Hindlimb muscle (tissue), 1 donor: ENCODE measurements at regions not wholly inside any gene's neighbourhood (a gene's known extent, or its start where the extent isn't known, plus 50 kb on each side); places are given as distances from the start of the nearest gene placed in this dataset.
"Not testable (repeated sequence)": the region's sequence is repeated elsewhere in the genome, so short reads cannot be mapped to it uniquely, and the experiment has no call there.

ENCODE experiments used
- DNase-seq: peaks from one replicate; pipeline ENCODE4 v3.0.0-alpha.2; 2013

DNA sequence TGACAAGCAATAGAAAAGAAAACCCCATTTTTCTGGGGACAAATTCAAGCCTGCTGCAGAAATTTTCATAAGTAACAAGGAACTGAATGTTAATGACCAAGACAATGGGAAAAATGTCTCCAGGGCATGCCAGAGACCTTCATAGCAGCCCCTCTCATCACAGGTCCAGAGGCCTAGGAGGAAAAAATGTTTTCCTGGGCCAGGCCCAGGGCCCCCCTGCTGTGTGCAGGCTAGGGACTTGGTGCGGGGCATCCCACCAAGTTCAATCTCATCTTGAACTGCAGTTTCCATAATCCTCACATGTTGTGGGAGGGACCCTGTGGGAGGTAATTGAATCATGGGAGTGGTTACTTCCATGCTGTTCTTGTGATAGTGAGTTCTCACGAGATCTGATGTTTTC lies 211.5 kb upstream of the GRIA3 start:
- no peak for DNase-seq

DNA sequence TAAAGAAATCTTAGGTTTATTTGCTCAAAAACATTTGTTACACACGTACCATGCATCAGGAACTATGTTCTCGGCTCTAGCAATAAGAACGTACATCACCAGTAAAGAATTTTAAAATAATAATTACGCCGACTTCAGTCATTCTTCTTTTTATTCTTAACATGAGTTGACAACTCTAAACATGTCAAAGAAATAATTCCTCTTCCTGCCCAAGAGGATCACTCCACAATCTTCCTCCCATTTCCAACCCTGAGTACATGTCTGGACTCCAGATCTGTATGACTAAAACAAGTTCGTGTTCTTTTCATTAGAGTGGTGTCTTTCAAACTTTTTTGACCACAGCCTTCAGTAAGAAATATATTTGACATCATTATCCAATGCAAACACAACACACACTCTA lies 201.6 kb upstream of the GRIA3 start:
- no peak for DNase-seq

DNA sequence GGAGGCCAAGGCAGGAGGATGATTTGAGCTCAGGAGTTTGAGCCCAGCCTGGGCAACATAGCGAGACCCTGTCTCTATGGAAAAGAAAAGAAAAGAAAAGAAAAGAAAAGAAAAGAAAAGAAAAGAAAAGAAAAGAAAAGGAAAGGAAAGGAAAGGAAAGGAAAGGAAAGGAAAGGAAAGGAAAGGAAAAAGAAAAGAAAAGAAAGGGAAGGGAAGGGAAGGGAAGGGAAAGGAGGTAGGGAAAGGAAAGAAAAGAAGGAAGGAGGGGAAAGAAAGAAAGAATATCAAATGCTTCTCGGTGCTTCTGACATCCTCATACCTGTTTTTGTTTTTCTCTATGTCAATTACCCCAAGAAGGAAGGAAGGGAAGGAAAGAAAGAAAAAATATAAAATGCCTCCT lies 181.2 kb upstream of the GRIA3 start:
- DNase-seq = not testable (repeated sequence)

DNA sequence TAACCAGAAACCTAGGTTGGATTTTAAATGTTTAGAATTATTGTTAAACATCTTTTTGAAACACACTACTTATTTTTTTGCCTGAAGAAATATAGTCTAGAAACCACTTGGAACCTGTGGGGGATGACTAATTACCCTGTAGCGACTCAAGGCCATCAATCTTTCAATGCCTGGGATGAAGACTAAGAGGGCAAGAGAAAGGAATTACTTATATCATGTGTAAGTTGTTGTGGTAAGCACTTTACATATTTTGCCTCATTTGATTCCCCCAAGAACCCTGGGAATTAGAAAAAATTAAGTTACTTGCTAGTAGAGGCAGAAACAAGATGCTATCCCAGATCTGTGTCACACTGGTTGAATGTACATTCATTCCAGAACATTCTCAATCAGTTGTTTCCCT lies 170.9 kb upstream of the GRIA3 start:
- DNase-seq = no peak

DNA sequence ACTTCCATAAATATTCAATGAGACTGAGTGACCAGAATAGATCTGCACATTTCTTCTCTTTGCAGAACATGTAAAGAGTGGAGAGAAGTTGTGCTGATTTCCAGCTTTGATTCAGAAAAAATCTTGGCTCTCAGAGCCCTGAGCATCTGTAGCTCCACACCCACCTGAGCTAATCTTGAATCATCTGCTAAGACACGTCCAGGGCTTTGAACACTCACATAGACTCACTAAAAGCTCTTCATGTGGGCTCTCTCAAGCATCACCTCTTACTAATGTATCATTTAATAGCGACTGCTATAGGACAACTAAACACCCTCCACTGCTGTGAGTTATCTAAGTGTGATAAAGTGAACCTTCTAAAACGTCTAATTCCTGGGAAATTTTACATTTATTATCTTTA lies 147.7 kb upstream of the GRIA3 start:
- DNase-seq = no peak

DNA sequence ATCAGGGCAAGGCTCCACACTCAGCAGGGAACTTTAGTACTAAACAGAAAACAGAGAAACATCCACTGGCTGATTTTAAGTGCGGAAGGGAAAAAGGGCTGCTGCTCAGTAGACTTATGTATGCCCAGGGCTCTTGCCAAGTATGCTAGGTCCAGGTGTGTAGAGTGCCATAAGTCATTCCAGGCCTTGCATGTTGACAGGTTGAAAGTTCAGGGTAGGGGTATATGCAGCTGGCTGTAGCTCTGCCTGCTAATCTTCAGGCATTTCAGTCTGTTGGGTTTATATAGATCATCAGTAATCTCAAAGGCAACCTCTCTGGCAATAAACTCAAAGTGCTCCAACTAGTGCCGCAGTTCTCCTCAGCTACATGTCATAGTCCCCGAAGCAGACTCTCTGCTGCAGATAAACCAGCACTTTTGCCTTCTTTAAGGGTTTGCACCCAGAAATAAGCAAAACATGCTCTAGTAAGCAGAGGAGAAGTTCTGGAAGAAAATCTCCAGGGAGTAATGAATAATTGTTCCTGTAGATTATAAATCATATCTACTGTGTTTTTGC lies 134.9 kb upstream of the GRIA3 start:
- peak; percentile 11 for DNase-seq

DNA sequence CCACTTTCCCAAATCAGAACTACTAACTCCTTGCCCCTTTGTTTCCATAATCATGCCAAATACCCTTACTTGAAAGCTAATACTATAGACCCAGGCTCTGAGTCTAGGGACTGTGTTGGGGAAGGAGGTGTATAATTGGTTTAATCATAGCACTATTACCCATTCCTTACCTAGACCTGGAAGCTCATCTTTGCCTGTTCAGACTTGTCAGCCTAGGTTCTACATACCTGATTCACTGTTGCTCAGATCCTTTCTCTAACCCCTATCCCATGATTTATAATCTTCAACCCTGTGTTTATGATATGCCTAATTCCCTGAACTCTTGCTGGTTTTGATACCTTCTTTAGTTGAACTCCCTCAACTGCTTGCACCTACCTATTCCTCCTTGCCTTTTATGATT lies 123.1 kb upstream of the GRIA3 start:
- DNase-seq = no peak

DNA sequence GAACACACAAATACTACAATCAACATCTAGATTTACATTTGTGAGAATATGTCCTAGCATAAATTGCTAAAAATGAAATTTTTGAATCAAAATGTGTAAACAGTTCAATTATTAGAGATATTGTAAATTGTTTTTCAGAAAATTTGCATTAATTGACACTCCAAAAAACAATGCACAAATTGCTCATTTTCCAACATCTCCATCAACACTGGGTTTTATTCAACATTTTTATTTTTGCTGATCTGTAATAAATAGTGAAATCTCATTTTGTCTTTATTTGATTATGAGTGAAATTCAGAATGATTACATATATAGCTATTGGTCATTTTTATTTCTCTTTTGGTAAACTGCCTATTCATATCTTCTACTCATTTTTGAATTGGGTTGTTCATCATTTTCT lies 120.0 kb upstream of the GRIA3 start:
- no peak for DNase-seq

DNA sequence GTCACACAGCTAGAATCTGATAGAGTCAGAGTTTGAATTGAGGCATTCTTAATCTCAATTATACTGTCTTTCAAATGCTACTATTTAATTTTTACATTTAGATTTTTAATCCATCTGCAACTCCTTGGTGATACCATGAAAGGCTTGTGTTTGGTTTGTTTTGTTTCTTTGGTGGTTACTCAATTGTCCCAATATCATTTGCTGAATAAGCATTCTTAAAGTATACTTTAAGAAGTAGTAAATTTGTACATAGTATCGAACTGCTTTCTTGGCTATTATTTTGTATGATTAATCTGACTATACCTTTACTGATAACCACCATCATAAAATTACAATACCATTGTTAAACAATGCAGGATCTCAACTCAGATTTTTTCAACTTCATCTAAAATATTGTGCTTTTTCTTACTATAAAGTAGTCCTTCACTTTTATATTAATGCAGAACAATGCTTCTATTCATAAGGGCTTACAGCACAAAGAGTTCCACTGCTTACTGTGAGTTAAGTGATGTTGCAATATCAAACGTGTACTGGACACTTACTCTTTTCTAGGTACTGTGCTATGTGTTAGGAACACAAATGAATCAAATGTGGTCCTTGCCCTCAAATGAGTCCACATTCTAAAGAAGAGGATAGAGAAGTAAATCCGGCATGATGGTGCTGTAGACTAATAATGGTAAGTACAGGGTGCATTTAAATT lies 111.2 kb upstream of the GRIA3 start:
- DNase-seq = no peak

DNA sequence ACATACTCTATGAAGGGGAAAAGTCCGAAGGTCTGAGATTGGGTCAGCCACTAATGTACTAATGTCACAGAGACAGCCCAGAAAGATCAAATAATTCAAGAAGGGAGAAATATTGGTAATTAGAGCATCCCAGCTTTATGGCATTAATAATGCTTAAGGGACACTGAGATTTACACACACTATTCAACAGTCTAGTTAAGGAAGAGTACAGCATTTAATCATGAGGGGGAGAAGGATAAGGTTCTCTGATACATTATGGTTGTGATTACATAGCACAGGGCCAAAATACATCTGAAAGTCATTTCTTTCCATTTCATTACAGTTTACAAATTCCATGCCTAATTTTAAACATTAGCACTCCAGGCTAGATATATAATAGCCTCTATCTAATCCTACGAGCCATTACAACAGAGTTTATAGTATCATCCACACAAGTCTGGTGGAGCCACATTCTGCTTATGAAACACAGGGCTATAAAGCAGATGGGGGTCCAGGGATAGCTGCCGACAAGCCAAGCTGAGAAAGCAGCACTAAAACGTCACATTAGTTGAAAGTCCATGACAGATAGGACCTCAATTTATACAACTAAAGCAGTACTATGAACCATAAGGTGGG lies 108.0 kb upstream of the GRIA3 start:
- DNase-seq = no peak

DNA sequence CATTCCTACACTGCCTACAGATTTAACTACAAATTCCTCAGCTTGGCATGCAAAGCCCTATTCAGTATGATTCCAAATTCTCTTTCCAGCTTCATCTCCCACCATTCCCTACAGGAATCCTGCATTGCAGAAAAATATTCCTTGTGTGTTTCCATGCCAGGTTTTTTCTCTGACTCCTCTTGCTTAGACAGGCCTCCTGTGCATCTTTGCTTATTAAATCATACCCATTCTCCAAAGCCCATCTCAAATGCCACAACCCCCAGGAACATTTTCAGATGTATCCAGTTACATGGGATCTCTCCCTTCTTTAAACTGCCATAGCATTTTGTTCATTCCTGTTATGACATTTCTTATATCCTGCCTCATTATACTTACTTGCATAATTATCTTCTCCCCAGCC lies 106.4 kb upstream of the GRIA3 start:
- no peak for DNase-seq

DNA sequence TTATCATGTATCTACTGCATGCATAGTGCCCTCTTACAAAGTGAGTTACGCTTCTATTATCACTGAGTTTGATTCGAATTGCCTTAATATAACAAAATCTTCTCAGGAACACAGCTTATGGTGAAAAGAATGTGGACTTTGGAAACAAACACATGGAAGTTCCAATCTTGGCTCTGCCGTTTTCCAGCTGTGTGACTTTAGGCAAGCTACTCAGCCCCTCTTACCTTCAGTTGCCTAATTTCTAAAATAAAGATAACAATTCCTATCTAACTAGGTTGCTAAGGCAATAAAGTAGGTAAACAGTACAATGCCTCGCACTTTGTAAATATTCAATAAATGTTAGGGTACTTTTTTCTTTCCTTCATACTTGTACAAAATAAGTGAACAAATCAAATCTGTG lies 104.0 kb upstream of the GRIA3 start:
- DNase-seq = no peak

DNA sequence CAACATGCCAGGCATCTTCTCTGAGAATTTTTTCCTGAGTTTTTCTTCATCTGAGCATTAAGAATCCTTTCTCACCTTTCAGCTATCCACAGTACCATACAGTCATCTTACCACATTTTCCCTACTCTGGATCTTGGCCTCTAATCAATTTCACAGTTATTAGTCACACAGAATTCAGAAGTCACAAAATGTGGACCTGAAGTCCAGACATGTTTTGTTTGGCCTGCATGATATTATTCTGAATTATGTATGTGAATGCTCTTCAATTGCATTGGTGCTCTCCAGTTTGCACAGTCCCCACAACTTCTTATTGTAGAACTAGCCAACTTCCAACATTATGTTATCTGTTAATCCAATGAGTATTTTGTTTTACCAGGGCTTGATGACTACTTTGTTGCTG lies 102.3 kb upstream of the GRIA3 start:
- DNase-seq = no peak

DNA sequence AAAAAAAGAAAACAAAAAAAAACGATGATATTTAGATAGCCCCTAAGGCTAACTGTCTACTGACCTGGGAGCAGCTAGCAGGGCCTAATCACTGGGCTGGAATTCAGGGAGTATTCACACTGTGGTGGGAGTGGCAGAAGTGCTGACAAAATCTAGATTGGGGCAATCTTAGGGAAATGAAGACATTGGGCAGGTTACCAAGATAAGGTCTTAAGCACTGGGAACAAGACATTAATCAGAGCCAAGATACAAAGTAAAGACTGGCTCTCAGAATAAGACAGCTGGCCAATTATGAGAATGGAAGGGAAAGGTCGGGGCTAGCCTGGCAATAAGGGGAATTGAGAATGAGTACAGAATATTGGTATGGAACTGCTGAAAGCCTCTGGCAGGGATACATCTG lies 100.2 kb upstream of the GRIA3 start:
- no peak for DNase-seq

DNA sequence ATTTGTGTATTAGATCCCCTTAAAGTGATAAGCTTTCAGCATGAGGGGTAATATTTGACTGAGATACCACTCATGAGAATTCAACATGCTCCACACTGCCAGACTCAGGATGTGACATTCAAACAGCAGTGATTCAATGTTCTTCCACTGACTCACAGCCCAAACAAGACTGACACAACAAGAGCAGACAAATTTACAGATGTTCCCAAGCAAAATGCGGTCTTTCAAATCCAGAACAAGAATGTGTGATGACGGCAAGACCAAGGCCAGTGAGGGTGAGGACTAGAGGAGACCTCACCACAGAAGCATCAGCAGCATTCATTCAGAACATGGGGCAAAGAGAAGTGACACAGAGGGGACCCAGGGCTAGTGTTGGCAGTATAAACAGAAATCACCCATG lies 99.3 kb upstream of the GRIA3 start:
- DNase-seq = no peak

DNA sequence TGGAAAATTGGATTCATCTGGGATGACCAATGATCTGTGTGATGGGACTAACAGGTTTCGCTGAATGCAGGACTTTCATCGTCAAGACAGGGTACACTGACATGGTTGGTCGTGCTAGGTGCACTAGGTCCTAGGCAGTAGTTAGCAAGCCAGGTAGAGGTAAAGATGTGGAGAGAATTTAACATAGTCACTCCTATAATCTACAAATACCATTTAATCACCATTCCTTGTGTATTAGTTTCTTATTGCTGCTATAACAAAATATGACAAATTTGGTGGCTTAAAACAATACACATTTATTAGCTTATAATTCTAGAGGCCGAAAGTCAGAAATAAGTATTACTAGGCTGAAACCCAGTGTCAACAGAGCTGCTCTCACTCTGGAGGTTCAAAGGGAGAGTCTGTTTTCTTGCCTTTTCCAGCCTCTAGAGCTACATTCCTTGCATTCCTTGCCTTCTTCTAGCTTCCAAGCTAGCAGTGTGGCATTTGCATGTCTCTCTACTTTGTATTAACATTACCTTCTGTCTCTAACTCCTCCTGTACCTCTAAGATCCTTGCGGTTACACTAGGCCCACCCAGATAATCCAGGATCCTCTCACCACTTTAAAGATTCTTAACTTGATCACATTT lies 98.7 kb upstream of the GRIA3 start:
- DNase-seq = no peak

DNA sequence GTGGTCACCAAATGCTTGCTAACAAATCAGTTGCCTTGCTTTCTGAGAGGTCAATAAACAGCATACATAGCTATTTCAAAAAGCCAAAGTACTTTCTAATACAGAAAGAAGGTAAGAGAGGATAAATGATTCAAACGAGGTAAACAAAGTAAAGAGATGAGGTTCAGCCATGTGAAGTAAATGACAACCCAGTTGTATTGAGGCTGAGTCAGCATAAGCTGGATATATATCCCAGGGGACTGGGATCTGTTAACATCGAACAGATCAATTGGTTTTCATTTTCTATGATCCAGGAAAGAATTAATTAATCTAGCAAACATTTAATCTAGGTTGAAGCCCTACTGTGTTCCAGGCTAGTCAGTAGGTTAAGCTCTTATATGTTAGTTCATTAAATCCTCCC lies 97.3 kb upstream of the GRIA3 start:
- DNase-seq = no peak

DNA sequence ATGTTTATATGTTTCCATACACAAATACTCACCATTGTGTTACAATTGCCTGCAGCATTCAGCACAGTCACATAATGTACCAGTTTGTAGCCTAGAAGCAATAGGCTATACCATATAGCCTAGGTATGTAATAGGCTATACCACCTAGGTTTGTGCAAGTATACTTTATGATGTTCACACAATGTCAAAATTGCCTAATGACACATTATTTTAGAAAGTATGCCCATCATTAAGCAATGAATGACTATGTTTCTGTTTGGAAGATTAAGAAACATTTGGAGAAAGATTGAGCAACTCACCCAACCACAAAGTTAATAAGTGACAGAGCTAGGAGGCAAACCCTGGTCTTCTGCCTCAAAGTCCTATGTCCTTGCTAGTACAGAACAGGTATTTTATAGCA lies 96.8 kb upstream of the GRIA3 start:
- DNase-seq = no peak

DNA sequence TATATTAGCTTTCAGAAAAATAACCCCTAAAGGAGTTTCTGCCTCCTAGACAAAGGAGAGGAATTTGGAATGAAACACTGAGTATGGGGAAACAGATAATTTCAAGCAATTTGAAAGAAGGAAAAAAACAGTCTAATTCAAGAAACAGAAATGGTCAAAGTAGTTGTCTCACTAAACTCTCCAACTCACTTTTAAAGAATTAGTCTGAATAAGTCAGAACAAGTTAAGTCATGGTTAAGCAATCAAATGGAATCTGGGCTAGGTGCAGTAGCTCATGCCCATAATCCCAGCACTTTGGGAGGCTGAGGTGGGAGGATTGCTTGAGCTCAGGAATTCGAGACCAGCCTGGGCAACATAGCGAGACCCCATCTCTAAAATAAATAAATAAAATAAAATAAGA lies 95.7 kb upstream of the GRIA3 start:
- DNase-seq = no peak

DNA sequence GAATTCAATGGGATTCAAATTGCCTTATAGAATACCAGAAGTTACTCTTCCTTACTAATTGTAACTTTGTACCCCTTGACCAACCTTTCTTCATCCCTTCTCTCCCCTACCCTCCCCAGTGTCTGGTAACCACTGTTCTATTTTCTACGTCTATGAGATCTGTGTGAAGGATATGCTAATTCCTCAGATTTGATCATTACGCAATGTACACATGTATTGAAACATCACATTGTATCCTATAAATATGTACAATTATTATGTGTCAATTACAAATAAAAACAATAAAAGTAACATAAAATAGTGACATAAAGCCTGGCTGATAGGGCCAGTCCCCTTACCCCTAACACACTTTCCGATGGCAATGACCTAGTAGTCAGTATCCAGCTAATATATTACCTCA lies 95.1 kb upstream of the GRIA3 start:
- no peak for DNase-seq

DNA sequence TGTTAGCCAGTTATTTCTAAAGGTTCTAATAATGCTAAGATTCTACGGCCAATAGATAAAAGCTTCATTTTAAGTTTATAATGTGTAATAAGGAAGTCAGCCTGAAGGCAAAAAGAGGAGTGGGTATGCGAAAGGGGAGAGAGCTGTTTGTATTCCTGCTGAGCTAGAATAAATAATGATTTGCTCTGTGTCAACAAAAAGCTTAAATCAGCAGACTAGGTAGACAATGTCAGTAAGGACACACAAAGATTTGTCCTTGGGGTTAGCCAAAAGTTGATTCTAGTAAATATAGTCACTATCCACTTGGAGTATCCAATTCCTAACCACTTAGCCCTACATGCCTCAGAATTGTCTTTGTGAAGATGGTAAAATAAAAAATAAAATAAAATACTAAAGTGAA lies 90.3 kb upstream of the GRIA3 start:
- no peak for DNase-seq

DNA sequence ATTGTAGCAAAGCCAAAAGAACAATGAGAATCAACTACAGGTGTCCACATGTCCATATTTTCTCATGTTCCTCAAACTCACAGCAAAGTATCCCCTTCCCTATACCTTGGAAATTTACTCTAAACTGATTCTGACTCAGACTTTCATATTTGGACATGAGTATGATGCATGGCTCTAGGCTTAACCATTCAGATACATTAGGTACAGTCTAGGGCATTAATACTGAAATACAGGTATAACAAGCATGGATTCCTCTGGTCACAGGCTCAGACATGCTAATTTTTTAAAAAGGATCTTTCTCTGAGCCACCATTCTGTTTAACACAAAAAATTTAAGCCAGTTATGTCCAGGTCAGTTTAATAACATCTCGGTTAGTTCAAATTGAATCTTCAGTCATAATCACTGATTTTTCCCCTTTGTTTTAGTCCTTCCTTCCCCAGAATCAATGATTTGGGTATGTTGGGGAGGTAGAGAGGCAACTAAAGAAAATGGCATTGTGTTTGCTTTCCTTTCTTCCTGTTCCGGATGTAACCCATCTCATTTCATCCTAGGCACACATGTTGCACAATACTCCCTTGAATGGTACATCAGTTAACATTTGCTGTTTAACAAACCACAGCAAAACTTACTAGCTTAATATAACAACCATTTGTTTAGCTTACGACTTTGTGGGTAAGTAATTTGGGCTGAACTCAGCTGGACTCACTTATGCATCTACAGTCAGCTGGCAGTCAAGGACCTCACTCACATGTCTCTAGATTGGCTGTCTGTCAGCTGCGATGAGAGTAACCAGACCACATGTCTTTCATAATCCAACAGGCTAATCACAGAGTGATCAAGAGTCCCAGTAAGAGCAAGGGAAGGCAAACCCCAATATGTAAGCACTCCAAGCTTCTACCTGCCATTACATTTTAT lies 75.3 kb upstream of the GRIA3 start:
- DNase-seq = no peak

DNA sequence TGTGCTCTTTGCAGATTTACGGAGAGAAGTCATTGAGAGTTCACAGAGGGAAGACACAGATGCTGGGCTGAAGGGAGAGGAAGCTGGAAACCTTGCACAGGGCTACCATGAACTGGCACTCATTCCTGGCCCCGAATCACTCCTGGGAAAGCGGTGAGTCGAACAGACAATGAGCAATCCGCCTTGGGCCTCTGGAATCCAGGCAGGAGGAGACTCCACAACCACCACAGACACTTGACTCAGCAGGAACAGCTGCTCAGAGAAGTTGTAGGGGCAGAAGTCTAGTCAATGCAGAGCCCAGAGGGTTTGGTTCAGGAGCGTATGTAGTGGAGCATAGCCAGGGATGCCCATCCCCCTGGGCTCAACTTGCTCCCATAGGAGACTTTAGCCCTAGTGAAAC lies 62.8 kb upstream of the GRIA3 start:
- DNase-seq = no peak
